Mesenteric fat pad (tissue), 1 donor: ENCODE measurements at regions not wholly inside any gene's neighbourhood (a gene's known extent, or its start where the extent isn't known, plus 50 kb on each side); places are given as distances from the start of the nearest gene placed in this dataset.

Experiments used
- DNase-seq: peaks from one replicate; pipeline ENCODE4 v3.0.0-alpha.2; 2020; ENCODE audit warnings: low spot score
- donor health status: DM: yes; HTN: yes; CAD: no.

DNA sequence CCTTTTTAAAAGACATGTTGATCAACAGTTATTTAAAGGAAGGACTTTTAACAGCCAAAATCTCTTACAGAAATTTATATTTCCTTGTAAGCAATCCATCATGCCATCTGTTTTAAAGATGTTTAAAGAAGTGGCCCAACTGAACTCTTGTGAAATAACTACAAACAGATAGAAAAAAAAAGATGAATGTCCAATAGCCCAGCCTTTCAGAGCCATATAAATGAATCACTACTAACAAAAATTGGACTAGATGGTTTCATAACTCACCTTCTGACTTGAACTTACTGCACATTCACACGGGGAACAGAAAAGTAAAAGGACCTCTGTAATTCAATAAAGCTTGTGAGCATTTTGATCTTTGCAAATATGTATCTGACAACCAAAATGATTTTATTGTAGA is 319.0 kb upstream of the CHAC2 start:
- no peak for DNase-seq

DNA sequence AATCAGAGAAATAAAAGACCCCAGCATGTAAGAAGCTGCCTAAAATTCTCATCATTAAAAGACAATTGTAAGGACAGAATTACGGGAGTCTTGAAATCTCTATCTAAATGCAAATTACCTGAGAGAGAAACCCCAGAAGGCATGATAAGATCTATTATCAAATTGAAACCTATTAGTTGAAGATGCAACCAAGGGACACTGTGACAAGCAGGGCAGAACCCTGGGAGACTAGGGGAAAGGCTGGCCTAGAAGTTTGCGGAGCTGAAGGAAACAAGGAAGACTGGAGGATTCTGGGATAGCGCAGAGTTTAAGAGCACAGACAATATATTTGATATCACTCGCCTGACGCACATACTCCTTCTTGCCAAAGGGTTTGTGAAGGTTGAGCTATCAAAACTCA is 319.5 kb upstream of the CHAC2 start:
- no peak for DNase-seq

DNA sequence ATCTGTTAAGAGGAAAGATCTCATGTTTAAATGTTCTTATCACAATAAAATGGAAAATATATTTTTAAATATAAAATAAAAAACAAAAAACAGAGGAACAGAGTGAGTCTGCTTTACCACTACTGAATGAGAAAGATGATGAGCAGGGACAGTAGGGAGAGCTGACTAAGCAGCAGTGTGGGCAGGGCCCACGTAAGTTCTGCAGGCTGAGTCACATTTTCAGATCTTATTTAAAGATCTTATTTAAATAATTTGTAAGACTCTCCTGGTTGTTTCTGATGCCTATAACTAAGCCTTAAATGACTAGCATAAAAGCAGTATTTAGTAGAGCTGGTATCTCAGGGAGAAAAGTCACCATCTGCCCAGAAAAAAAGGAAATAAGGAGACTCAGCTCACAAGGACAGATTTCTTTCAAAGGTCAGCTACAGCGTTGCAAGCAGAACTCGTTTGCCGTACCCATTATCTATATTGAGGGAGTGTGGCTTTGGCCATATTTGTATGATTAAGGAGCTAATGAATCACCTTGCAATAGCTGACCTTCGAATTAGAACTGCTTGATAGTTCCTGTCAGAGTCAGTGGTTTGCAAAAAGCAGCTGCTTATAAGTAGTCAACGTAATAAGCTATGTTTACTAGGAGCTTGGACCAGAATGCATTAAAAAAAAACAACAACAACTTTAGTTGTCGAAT is 322.1 kb upstream of the CHAC2 start:
- DNase-seq: no peak

DNA sequence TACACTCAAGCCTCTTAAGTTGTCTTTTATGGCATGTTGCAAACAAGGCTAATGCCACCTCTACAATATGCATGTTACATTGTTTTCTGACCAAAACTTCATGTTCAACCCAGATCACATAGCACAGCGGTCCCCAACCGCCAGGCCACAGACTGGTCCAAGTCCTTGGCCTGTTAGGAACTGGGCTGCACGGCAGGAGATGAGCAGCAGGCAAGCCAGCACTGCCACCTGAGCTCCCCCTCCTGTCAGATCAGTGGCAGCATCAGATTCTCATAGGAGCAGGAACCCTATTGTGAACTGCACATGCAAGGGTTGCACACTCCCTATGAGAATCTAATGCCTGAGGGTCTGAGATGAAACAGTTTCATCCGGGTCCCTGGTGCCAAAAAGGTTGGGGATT is 324.8 kb upstream of the CHAC2 start:
- DNase-seq: no peak

DNA sequence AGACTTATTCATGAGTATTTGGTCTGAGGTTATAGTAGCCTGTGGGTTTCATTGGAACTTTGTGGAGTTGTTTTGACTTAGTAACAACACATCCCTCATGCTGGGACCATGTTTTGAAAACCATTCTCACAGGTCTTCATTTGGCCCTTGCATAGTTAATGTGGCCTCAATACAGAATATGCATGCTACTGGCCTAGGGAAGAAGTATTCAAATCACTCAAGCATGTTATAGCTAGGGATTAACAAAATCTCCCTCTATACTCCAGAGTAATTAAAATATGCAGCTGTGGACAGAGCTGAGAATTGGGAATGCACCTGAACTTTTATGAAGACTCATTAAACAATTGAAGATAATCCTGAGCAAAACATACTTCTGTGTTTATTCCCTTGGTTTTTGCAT is 325.5 kb upstream of the CHAC2 start:
- DNase-seq: no peak

DNA sequence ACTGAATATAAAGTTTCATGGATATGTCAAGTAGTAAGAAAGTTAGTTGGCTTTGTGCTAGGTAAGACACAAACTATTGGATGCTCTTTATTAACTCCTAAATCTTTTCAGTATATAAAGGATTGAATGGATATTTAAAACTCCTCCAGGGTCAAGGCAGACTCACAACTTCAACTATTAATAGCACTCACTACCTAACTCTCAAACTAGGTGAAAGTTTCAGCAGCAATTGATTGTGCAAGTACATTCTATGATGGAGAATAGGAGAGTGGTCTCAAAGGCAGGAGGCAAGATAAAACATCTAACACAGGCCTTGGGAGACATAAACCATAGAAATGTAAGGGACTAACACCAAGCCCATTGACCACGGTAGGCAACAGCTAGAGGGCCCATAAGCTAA is 328.9 kb upstream of the CHAC2 start:
- DNase-seq: no peak

DNA sequence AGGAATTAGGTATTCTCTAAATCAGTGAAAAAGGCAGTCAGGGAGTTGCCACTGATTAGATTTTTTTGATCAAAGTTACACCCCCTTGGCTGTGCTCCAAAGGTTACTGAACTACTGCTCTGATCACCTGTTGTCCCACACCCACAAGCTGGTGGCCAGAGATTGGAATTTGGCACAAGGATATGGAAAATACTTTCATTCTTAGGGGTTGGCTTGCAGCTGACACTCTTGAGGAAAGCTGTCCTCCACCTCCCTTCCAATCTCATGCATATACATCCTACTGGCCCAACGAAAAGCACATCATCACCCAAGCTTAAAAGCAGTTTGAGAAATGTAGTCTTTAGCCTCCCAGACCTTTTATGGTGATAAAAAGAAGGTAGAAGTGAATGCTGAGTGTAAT is 329.5 kb upstream of the CHAC2 start:
- no peak for DNase-seq

DNA sequence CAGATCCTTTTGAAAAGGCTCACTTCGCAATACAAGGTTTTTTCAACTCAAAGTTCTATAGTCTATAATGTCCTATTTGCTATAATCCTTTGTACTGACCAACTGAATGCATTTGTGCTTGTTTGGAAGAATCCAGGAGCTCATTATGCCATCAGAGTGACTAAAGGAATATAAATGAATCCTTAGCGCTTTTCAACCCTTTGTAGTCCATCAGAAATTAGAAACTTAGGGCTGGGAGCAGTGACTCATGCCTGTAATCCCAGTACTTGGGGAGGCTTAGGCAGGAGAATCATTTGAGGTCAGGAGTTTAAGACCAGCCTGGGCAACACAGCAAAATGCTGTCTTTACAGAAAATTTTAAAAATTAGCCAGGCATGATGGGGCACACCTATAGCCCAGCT is 330.2 kb upstream of the CHAC2 start:
- DNase-seq: no peak

DNA sequence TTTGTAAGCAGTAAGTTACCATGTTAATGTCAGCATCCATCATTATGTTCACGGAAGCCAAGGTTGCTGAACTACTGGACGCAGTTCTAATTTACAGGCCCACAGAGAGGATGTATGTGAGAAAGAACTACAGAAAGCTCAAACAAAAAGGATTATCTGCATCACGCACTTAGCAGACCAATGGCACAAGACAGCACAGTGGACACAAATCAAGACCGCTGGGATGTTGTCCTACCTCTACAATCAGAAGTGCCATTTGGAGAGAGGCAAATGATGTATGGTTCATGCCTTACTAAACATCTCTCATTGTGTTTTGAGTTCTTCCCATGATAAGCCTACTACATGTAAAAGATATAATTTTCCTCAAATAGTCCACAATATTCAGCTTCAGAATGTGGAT is 330.7 kb upstream of the CHAC2 start:
- no peak for DNase-seq

DNA sequence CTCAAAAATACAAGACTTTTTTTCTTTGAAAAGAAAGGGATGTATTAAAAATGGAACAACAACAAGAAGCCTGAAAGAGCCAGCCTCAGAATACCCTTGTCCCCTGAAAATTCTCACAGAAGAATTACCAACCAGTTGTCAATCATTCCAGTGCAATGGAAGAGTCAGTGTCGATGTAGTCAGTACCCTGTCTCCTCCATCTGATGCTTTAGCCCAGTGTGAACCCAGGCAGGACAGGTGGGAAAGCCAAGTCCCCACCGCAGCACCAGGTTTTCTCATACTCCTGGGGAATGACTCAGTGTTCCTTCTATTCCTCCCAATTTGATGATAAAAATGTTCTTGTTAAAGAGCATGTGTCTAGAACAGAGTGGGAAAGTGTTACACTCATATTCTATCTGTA is 332.0 kb upstream of the CHAC2 start:
- no peak for DNase-seq

DNA sequence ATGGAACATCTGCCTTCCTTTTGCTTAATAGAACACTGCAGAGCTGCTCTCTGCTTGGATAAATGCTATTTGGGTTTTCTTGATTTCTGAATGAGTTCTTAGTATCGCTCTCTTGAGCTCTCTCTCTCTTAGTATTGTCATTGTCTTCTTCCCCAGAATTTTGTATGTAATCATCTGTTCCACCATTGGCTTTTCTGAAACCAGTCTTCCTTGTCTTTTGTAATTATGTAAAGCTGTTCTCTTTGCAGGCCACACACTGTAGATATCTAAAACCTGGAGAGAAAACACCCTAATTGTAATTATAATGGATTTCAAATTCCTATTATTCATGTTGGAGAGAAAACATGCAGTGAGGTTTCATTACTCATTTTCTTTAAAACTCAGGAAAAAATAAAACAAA is 333.1 kb upstream of the CHAC2 start:
- no peak for DNase-seq

DNA sequence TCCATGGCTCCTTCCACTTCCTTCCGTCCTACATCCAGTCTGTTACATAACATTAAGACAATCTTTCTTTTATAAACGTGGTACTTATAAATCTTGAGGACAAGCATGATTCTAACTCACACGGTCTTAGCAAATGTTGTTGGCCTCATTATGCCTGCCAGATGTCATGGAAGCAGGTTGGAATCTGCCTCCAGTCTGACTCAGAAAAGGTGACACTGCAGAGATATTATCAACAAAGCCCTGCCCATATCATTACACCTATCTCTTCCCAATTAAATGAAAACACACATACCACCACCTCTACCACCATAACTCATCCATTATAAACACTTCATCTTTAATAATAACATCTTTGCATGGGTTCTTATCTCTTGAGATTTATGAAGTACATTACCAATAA is 334.7 kb upstream of the CHAC2 start:
- no peak for DNase-seq

DNA sequence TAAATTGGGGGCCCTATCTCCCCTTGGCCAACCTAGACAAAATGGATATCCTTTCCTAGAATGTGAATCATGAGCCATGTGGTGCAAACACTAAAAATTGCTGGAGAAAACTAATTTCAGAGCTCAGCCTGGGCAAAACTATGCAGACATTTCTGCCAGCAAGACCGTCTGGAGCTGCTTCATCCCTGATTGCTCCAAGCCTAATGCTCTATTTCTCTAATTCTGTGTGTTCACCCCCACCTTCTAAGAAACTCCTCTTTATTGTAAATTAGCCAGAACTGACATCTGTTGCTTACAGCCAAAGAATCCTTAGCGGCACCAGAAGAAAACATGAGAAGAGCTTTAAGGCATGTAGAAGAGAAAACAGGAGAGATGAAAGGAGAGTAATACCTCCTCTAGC is 337.7 kb upstream of the CHAC2 start:
- DNase-seq: no peak

DNA sequence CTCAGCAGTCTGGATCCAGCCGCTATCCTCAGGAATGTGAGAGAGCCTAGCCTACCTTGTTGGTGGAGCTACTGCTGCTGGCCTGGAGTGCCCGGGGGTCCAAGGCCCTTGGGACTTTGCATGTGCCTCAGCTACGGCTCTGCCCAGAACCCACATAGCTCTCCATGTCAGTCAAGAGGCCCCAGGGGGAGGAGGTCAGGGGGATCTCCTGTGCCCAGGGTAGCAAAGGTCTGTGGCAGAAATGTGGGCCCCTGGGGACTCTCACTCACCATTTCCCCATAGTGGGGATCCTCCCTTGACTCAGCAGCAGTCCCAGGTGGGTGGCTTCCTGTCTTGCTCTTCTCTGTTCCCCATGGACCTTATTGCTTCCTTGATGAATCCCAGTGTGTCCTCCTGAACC is 342.7 kb upstream of the CHAC2 start:
- DNase-seq: no peak

DNA sequence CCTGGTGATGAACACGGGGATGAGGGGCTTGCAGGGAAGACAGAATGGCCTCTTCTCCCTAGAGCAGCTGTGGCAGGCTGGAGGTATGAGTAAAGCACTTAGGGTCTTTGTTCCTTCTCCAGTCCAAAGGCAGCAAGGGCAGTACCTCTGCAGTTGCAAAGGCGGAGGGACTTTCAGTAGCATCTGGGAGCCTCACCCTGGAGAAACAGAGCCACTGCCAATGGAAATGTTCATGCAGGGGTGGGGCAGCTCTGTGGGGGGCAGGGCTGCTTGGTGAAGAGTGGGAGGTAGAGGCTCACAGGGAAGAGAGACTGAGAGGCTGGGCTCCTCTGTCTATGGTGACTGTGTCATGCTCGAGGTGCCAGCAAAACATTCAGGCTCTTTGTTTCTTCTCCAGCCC is 344.1 kb upstream of the CHAC2 start:
- no peak for DNase-seq

DNA sequence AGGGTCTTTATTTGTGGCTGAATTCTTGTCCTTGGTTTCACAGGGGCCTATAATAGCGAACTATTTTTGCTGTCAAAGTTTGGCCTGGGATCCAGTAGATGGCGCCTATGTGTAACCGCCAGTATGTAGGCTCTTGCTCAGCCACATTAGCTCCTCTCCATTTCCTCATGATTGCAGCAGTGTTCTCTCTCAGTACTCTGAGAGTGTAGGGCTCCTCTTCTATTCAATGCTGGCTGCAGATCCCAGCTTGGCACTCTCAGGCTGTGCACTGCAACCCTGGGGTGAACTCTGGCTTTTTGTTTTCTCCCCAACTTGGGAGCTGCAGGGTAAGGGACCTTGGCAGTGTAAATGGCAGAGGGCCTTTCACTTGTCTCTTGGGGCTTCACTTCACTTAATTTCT is 344.6 kb upstream of the CHAC2 start:
- DNase-seq: no peak

DNA sequence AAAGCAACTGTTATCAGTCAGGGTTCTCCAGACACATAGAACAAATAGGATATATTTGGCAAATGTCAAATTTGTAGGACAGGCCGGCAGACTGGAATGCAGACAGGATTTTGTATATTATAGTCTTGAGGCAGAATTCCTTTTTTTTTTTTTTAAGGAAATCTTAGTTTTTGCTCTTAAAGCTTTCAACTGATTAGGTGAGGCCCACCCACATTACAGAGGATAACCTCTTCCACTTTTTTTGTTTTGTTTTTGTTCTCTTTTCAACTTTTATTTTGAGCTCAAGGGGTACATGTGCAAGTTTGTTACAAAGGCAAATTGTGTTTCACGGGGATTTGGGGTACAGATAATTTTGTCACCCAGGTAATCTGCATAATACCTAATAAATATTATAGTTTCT is 350.2 kb upstream of the CHAC2 start:
- no peak for DNase-seq

DNA sequence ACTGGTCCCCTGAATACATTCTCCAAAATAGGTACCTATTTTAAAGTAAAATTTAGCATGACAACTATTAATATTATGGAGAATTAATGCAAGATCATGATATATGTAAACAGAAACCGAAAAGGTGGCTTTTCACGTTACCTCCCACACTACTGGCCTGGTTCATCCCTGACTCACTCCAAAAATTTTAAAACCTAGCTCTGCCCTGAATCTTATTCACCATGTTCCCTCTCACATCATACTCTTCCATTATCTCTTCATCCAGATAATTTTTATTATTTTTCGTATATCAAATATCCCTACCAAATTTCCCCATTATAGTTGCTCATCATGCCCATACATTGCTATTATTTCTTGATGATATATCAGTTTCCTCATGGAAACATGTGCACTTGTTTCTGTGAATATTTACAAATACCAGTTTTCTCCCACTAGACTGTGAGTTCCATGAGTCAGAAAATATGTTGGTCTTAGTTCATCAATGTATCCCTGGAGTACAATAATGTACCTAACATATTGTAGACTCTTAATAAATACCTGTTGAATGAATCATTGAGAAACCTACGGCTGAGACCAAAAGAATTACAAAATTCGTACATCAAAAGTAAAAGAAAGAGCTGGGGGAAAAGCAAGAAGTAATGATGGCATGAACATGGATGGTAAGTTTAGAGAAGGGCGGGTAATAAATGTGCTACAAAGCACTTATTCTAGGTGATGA is 360.1 kb upstream of the CHAC2 start:
- no peak for DNase-seq

DNA sequence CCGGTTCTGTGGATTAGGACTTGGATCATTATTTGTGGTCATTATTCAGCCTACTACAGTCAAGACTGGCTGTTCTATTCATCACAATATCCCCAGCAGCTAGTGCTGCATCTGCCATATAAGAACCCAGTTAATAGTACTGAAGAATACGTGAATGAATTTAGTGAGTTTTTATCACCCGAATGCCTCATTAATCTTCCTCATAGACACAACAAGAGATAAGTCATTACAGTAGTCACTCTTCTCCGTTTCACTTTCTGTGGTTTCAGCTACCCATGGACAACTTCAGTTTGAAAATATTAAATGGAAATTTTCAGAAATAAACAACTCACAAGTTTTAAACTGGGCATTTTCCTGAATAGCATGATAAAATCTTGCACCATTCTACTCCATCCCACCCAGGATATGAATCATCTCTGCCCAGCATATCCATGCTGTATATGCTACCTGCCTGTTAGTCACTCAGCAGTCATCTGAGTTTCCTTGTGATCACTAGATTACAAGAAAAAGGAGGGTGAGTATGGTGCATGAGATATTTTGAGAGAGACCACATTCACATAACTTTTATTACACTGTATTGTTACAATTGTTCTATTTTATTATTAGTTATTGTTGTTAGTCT is 363.7 kb upstream of the CHAC2 start:
- DNase-seq: no peak

DNA sequence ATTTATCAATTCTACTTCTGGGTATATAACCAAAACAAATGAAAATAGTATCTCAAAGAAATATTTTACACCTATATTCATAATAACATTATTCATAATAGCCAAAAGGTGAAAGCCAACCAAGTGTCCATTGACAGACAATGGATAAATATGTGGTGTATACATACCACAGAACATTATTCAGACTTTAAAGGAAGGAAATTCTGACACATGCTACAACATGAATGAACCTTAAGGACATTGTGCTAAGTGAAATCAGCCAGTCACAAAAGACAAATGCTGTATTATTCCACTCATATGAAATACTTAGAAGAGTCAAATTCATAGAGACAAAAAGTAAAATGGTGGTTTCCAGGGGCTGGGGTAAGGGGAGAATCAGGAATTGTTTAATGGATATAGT is 370.5 kb upstream of the CHAC2 start:
- no peak for DNase-seq

DNA sequence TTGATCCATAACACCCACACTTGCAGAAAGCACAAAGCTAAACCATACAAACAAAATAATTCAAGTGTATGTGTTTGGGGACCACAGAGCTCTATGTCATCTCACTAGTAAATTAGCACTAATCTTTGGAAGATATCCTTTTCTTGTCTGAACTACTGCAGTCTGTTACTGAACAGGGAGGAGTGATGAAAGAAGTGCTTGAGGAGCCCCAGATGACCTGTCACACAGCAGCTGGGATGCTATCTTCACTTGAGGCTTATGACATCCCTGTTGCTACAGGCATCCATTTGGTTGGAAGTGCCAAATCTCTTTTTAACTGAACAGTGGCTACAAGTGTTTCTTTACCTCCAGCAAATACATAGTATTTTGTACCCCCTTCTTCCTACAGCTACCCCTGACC is 386.3 kb upstream of the CHAC2 start:
- DNase-seq: no peak

DNA sequence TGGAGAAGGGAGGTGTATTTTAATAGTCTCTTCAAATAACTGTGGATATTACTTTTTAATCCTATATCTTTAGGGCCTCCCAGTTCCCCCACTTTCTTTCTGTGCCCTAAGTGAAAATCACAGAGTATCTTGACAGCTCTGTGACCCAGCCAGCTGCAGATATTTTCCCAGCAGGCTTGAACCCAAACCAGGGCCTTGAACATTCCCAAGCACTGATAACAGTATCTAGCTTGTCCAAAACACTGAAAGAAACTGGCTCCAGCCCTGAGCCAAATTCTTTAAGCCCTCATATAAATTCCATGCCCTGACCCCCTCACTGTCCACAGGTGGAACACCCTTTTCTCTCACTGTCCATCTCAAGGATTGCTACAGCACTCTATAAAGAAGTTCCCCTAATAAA is 388.1 kb upstream of the CHAC2 start:
- no peak for DNase-seq

DNA sequence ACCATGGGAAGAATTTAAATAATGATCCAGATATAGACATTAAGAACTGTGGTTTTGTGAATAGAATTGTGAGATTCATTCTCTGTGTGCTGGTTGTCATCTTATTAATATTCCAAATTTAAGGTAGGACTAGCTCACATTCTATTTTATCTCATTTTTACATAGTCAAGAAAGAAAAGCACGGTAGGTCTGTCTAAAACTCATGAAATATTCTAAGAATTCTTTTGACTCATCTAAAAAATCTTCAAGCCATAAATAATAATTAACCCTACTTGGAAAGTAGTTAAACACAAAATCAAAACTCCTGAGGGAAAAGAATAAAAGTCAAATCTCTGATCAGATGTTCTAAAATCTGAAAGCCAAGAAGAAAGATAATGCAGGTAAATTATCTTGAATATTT is 388.8 kb upstream of the CHAC2 start:
- no peak for DNase-seq
